GM12865 (cell line): ENCODE measurements at regions not wholly inside any gene's neighbourhood (a gene's known extent, or its start where the extent isn't known, plus 50 kb on each side); places are given as distances from the start of the nearest gene placed in this dataset.

ENCODE experiments used
- DNase-seq: peaks from one replicate; pipeline ENCODE4 v3.0.0; 2010; ENCODE audit warnings: low read depth
- H3K4me3 ChIP-seq: 2 replicates; pipeline ENCODE4 v1.5.1; 2011; ENCODE audit warnings: mild to moderate bottlenecking, low read depth, low read length, control low read depth
- CTCF ChIP-seq: IDR thresholded peaks from 2 replicates; pipeline ENCODE4 v1.5.1; 2011; ENCODE audit warnings: low read length, control low read depth, low read depth, inconsistent platforms; ENCODE audit not compliant: insufficient read depth; ENCODE audit errors: missing control alignments

- no peak for TF ChIP-seq CTCF
- no peak for DNase-seq
- H3K4me3 ChIP-seq: no peak overlapping the region
Observed at GRCh38 chr6:148225871-148226270, 116.8 kb upstream of the SASH1 start.

GRCh38 chr6:148226284-148226683 lies 116.4 kb upstream of the SASH1 start:
- no peak for DNase-seq
- no peak for TF ChIP-seq CTCF

GRCh38 chr6:148231572-148231971 lies 111.1 kb upstream of the SASH1 start:
- no peak for TF ChIP-seq CTCF
- DNase-seq: no peak
- H3K4me3 ChIP-seq: no peak overlapping the region

More at GRCh38 chr6:148226284-148226683, 116.4 kb upstream of the SASH1 start:
- no peak overlapping the region for H3K4me3 ChIP-seq

GRCh38 chr6:148235446-148235845 lies 107.2 kb upstream of the SASH1 start:
- no peak for DNase-seq
- H3K4me3 ChIP-seq: no peak overlapping the region
- no peak for TF ChIP-seq CTCF

- no peak for TF ChIP-seq CTCF
Observed at GRCh38 chr6:148238713-148239112, 103.9 kb upstream of the SASH1 start.

GRCh38 chr6:148239215-148239614 lies 103.4 kb upstream of the SASH1 start:
- DNase-seq: no peak
- no peak for TF ChIP-seq CTCF
- H3K4me3 ChIP-seq: no peak overlapping the region

More at GRCh38 chr6:148238713-148239112, 103.9 kb upstream of the SASH1 start:
- no peak overlapping the region for H3K4me3 ChIP-seq
- no peak for DNase-seq

- TF ChIP-seq CTCF: no peak
- H3K4me3 ChIP-seq: no peak overlapping the region
- no peak for DNase-seq
Observed at GRCh38 chr6:148239801-148240460, 102.7 kb upstream of the SASH1 start.
